Osteocyte (in vitro differentiated cells): ENCODE measurements at regions not wholly inside any gene's neighbourhood (a gene's known extent, or its start where the extent isn't known, plus 50 kb on each side); places are given as distances from the start of the nearest gene placed in this dataset.

Experiments
- DNase-seq: peaks from one replicate; pipeline ENCODE4 v3.0.0; 2021; ENCODE audit warnings: mixed read lengths; ENCODE audit not compliant: unreplicated experiment; ENCODE audit errors: extremely low spot score
- H3K27ac Mint-ChIP-seq: one replicate; pipeline ENCODE4 v1.8.0; 2021; ENCODE audit warnings: mild to moderate bottlenecking, mixed read lengths; ENCODE audit not compliant: unreplicated experiment
- H3K27me3 Mint-ChIP-seq: one replicate; pipeline ENCODE4 v1.8.0; 2021; ENCODE audit warnings: mixed read lengths; ENCODE audit not compliant: unreplicated experiment
- H3K36me3 Mint-ChIP-seq: one replicate; pipeline ENCODE4 v1.8.0; 2021; ENCODE audit warnings: mixed read lengths; ENCODE audit not compliant: unreplicated experiment
- H3K4me1 Mint-ChIP-seq: one replicate; pipeline ENCODE4 v1.8.0; 2021; ENCODE audit warnings: mixed read lengths; ENCODE audit not compliant: unreplicated experiment
- H3K4me3 Mint-ChIP-seq: one replicate; pipeline ENCODE4 v1.8.0; 2021; ENCODE audit warnings: mild to moderate bottlenecking, moderate library complexity, mixed read lengths; ENCODE audit not compliant: unreplicated experiment
- H3K9me3 Mint-ChIP-seq: one replicate; pipeline ENCODE4 v1.8.0; 2021; ENCODE audit warnings: mixed read lengths; ENCODE audit not compliant: unreplicated experiment
- CTCF ChIP-seq: fragments of 200-600 bp; sonication (generic); IDR thresholded peaks from 2 replicates; pipeline ENCODE4 v1.5.0; 2021; ENCODE audit warnings: antibody characterized with exemption, mild to moderate bottlenecking, moderate library complexity

GRCh38 chr11:20260307-20260706 is 100.0 kb upstream of the DBX1 start:
- no peak overlapping the region for H3K27ac Mint-ChIP-seq
- no peak overlapping the region for H3K4me3 Mint-ChIP-seq
- no peaks in the 10 kb centered on the region for H3K36me3 Mint-ChIP-seq
- no peak for DNase-seq
- H3K4me1 Mint-ChIP-seq, result peaks cover 2% of the 10 kb centered on the region
- H3K27me3 Mint-ChIP-seq, result peaks cover 30% of the 10 kb centered on the region
- no peaks in the 10 kb centered on the region for H3K9me3 Mint-ChIP-seq
- TF ChIP-seq CTCF, result no peak

GRCh38 chr11:20259506-20259905 is 99.2 kb upstream of the DBX1 start:
- TF ChIP-seq CTCF, result no peak
- H3K27me3 Mint-ChIP-seq, result peaks cover 36% of the 10 kb centered on the region

GRCh38 chr11:20258376-20258895 is 98.2 kb upstream of the DBX1 start:
- Mint-ChIP-seq H3K27ac (no peak overlapping the region), H3K36me3 (no peaks in the 10 kb centered on the region), H3K9me3 (no peaks in the 10 kb centered on the region), H3K27me3 (peaks cover 43% of the 10 kb centered on the region), H3K4me3 (no peak overlapping the region), H3K4me1 (peaks cover 2% of the 10 kb centered on the region)
- DNase-seq, result no peak
- TF ChIP-seq CTCF, result no peak

More at GRCh38 chr11:20259506-20259905, 99.2 kb upstream of the DBX1 start:
- DNase-seq, result no peak
- Mint-ChIP-seq H3K27ac (no peak overlapping the region), H3K4me1 (peaks cover 2% of the 10 kb centered on the region), H3K4me3 (no peak overlapping the region), H3K36me3 (no peaks in the 10 kb centered on the region), H3K9me3 (no peaks in the 10 kb centered on the region)

- H3K27me3 Mint-ChIP-seq, result peaks cover 42% of the 10 kb centered on the region
- no peak for TF ChIP-seq CTCF
- H3K36me3 Mint-ChIP-seq, result no peaks in the 10 kb centered on the region
- no peak overlapping the region for H3K27ac Mint-ChIP-seq
- H3K9me3 Mint-ChIP-seq, result no peaks in the 10 kb centered on the region
- peaks cover 2% of the 10 kb centered on the region for H3K4me1 Mint-ChIP-seq
- DNase-seq, result no peak
- H3K4me3 Mint-ChIP-seq, result no peak overlapping the region
Observed at GRCh38 chr11:20256925-20257324, 96.7 kb upstream of the DBX1 start.

GRCh38 chr11:20253796-20254195 is 93.5 kb upstream of the DBX1 start:
- H3K4me1 Mint-ChIP-seq, result no peaks in the 10 kb centered on the region
- TF ChIP-seq CTCF, result no peak
- peaks cover 59% of the 10 kb centered on the region for H3K27me3 Mint-ChIP-seq
- no peak for DNase-seq
- H3K4me3 Mint-ChIP-seq, result no peak overlapping the region
- no peak overlapping the region for H3K27ac Mint-ChIP-seq
- H3K36me3 Mint-ChIP-seq, result no peaks in the 10 kb centered on the region
- H3K9me3 Mint-ChIP-seq, result no peaks in the 10 kb centered on the region
